ENCODE measurements at regions not wholly inside any gene's neighbourhood (a gene's known extent, or its start where the extent isn't known, plus 50 kb on each side); places are given as distances from the start of the nearest gene placed in this dataset.
"Not testable (repeated sequence)": the region's sequence is repeated elsewhere in the genome, so short reads cannot be mapped to it uniquely, and the experiment has no call there.

- TF ChIP-seq, protein P1, sequence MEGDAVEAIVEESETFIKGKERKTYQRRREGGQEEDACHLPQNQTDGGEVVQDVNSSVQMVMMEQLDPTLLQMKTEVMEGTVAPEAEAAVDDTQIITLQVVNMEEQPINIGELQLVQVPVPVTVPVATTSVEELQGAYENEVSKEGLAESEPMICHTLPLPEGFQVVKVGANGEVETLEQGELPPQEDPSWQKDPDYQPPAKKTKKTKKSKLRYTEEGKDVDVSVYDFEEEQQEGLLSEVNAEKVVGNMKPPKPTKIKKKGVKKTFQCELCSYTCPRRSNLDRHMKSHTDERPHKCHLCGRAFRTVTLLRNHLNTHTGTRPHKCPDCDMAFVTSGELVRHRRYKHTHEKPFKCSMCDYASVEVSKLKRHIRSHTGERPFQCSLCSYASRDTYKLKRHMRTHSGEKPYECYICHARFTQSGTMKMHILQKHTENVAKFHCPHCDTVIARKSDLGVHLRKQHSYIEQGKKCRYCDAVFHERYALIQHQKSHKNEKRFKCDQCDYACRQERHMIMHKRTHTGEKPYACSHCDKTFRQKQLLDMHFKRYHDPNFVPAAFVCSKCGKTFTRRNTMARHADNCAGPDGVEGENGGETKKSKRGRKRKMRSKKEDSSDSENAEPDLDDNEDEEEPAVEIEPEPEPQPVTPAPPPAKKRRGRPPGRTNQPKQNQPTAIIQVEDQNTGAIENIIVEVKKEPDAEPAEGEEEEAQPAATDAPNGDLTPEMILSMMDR (IDR thresholded peaks at IDR 0.05; ENCODE audit: low read length), result not testable (repeated sequence)
- TF ChIP-seq EZH2 (IDR thresholded peaks at IDR 0.05; ENCODE audit: borderline replicate concordance, low read length), result not testable (repeated sequence)
Measured at GRCh38 chr16:88275336-88276122, 107.2 kb upstream of the ZNF469 start.

Data from OCI-LY1 (cell line).